Jurkat, Clone E6-1 (cell line): ENCODE measurements at regions not wholly inside any gene's neighbourhood (a gene's known extent, or its start where the extent isn't known, plus 50 kb on each side); places are given as distances from the start of the nearest gene placed in this dataset.

Experiments
- DNase-seq: peaks from one replicate; pipeline ENCODE4 v3.0.0-alpha.2; 2011; ENCODE audit warnings: low read depth, low spot score
- H3K4me3 ChIP-seq: 2 replicates; pipeline ENCODE4 v1.5.1; 2011; ENCODE audit warnings: mild to moderate bottlenecking, low read length, control low read depth, moderate library complexity

GRCh38 chr5:101948615-101949014 is 347.5 kb downstream of the SLCO4C1 start:
- no peak overlapping the region for H3K4me3 ChIP-seq
- DNase-seq, result no peak

- DNase-seq, result peak; percentile 4
- H3K4me3 ChIP-seq, result no peak overlapping the region
Observed at GRCh38 chr5:101943784-101944183, 352.3 kb downstream of the SLCO4C1 start.

- no peak overlapping the region for H3K4me3 ChIP-seq
- peak; percentile 37 for DNase-seq
Observed at GRCh38 chr5:101942321-101942882, 353.7 kb downstream of the SLCO4C1 start.

- H3K4me3 ChIP-seq, result no peak overlapping the region
- DNase-seq, result no peak
Observed at GRCh38 chr5:101937041-101937440, 359.0 kb downstream of the SLCO4C1 start.

GRCh38 chr5:101935086-101935485 is 361.0 kb downstream of the SLCO4C1 start:
- no peak for DNase-seq
- no peak overlapping the region for H3K4me3 ChIP-seq

- DNase-seq, result no peak
- H3K4me3 ChIP-seq, result no peak overlapping the region
Observed at GRCh38 chr5:101932599-101932998, 363.5 kb downstream of the SLCO4C1 start.

GRCh38 chr5:101929628-101930027 is 366.5 kb downstream of the SLCO4C1 start:
- no peak for DNase-seq
- no peak overlapping the region for H3K4me3 ChIP-seq

- DNase-seq, result no peak
- no peak overlapping the region for H3K4me3 ChIP-seq
Observed at GRCh38 chr5:101917166-101917565, 378.9 kb downstream of the SLCO4C1 start.

GRCh38 chr5:101915554-101915953 is 380.5 kb downstream of the SLCO4C1 start:
- no peak for DNase-seq

GRCh38 chr5:101904736-101905135 is 391.3 kb downstream of the SLCO4C1 start:
- no peak overlapping the region for H3K4me3 ChIP-seq
- no peak for DNase-seq

More at GRCh38 chr5:101915554-101915953, 380.5 kb downstream of the SLCO4C1 start:
- no peak overlapping the region for H3K4me3 ChIP-seq

GRCh38 chr5:101897914-101898313 is 398.2 kb downstream of the SLCO4C1 start:
- no peak overlapping the region for H3K4me3 ChIP-seq
- no peak for DNase-seq

GRCh38 chr5:101894985-101895384 is 401.1 kb downstream of the SLCO4C1 start:
- DNase-seq, result no peak
- no peak overlapping the region for H3K4me3 ChIP-seq

GRCh38 chr5:101878190-101878589 is 417.9 kb downstream of the SLCO4C1 start:
- no peak for DNase-seq
- no peak overlapping the region for H3K4me3 ChIP-seq

- H3K4me3 ChIP-seq, result no peak overlapping the region
- no peak for DNase-seq
Observed at GRCh38 chr5:101877451-101877850, 418.6 kb downstream of the SLCO4C1 start.

GRCh38 chr5:101866473-101866872 is 429.6 kb downstream of the SLCO4C1 start:
- H3K4me3 ChIP-seq, result no peak overlapping the region

GRCh38 chr5:101860563-101860962 is 435.5 kb downstream of the SLCO4C1 start:
- no peak overlapping the region for H3K4me3 ChIP-seq
- no peak for DNase-seq

More at GRCh38 chr5:101866473-101866872, 429.6 kb downstream of the SLCO4C1 start:
- DNase-seq, result no peak

GRCh38 chr5:101860145-101860544 is 435.9 kb downstream of the SLCO4C1 start:
- DNase-seq, result no peak
- no peak overlapping the region for H3K4me3 ChIP-seq

- DNase-seq, result no peak
- no peak overlapping the region for H3K4me3 ChIP-seq
Observed at GRCh38 chr5:101846496-101846895, 449.6 kb downstream of the SLCO4C1 start.

GRCh38 chr5:101843055-101843454 is 453.0 kb downstream of the SLCO4C1 start:
- no peak for DNase-seq
- H3K4me3 ChIP-seq, result no peak overlapping the region

- DNase-seq, result no peak
- H3K4me3 ChIP-seq, result no peak overlapping the region
Observed at GRCh38 chr5:101838435-101838834, 457.6 kb downstream of the SLCO4C1 start.

- no peak overlapping the region for H3K4me3 ChIP-seq
- no peak for DNase-seq
Observed at GRCh38 chr5:101829255-101829654, 466.8 kb downstream of the SLCO4C1 start.
